ENCODE measurements at regions not wholly inside any gene's neighbourhood (a gene's known extent, or its start where the extent isn't known, plus 50 kb on each side); places are given as distances from the start of the nearest gene placed in this dataset.

DNA sequence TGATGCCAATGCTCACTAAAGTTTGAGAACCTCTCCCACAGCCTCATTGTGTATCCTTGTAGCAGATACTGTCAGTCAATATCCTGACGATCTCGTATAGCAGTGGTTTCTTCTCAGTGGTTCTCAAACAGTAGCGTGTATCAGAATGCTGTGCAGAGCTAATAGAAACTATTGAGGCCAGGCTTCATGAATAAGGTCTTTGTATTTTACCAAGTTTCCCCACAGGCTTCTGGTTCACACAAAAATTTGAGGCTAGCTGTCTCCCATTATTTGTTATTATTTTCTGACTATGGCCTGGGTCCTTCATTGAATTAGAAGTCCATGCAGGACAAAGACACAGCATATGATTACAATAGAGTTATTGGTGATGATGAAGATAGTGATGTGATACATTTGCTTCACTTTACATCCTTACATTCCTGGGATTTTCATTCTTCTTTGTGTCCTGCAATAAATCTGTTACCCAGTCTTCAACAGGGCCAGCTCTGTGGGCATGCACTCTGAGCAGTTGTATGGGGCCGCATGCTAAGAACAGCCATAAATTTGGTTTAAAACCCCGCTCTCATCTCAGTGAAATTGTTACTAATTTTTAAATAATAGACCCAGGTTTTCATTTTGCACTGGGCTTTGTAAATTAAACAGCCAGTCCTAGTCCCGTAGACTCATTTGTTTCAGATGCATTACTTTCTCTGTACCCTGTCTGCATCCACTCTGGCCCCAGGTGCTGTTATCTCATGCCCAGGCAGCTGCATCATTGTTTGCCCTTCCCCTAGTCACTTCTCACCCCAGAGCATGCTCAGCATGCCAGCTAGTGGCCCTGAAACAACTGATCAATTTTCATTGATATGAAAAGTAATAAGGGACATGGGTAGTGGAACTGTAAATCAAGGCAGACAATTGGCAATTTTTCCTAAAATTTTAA is 199.9 kb upstream of the PIK3R1 start:
- Mint-ChIP-seq H3K4me1 (no peaks in the 10 kb centered on the region), H3K27ac (no peak overlapping the region), H3K4me3 (no peak overlapping the region), H3K27me3 (no peaks in the 10 kb centered on the region), H3K36me3 (ENCODE audit: low read depth) (no peaks in the 10 kb centered on the region), H3K9me3 (no peaks in the 10 kb centered on the region)
- DNase-seq: no peak
- intact Hi-C loops (cut with micrococcal nuclease): no loop called here

DNA sequence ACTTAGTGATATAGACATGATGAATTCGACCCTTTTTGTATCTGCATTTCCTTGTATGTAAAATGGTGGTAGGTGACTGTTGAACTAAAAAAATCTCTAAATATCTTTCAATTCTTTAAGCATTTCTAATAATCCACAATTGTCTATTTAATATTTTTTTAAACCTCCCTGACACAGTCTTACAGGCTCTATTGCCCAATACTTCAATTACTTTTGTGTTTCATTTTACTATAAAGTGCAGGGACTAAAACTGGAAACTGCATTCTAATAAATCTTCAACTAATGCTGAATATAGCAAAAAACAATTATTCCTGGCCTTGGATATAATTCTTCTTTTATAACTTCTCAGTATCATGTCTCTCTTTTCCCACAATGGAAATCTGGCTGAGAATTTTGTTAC is 202.7 kb upstream of the PIK3R1 start:
- Mint-ChIP-seq H3K36me3 (ENCODE audit: low read depth) (no peaks in the 10 kb centered on the region), H3K9me3 (no peaks in the 10 kb centered on the region), H3K27ac (no peak overlapping the region), H3K4me1 (no peaks in the 10 kb centered on the region), H3K4me3 (no peak overlapping the region), H3K27me3 (no peaks in the 10 kb centered on the region)
- DNase-seq: no peak
- intact Hi-C loops (cut with micrococcal nuclease): no loop called here

DNA sequence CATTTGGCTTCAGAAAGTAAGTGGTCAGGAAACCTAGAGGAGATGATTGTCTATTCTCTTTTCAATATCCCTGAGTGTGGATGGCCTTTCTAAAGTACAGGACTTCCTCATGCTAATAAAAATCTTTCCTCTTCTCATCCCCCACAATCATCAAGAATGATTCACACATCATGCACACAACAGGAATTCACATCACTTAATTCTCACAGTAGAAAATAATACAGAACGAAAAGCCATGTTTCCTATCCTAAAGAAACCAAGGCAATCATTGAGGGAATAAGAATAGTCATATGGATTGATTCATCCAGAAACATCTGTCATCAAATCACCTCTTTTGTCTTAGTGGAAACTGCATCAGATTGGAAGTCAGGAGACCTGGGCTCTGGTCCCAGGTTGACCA is 203.1 kb upstream of the PIK3R1 start:
- intact Hi-C loops (cut with micrococcal nuclease): no loop called here
- no peak overlapping the region for H3K4me3 Mint-ChIP-seq
- no peaks in the 10 kb centered on the region for H3K36me3 Mint-ChIP-seq (ENCODE audit: low read depth)
- DNase-seq: no peak
- H3K27ac Mint-ChIP-seq: no peak overlapping the region
- no peaks in the 10 kb centered on the region for H3K27me3 Mint-ChIP-seq
- no peaks in the 10 kb centered on the region for H3K4me1 Mint-ChIP-seq
- H3K9me3 Mint-ChIP-seq: no peaks in the 10 kb centered on the region

DNA sequence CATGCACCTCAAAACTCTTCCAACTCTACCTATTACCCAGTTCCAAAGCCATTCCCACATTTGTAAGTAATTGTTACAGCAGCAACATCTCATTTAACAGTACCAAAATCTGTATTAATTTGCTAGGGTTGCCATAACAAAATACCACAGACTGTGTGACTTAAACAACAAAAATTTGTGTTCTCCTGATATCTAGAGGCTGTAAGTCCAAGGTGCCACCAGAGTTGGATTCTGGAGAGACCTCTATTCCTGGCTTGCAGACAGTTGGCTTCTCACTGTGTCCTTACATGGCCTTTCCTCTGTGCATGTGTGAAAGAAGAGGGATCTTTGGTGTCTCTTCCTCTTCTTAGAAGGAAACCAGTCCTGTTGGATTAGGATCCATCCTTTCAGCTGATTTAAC is 203.8 kb upstream of the PIK3R1 start:
- no peaks in the 10 kb centered on the region for H3K27me3 Mint-ChIP-seq
- no peak overlapping the region for H3K4me3 Mint-ChIP-seq
- no peak overlapping the region for H3K27ac Mint-ChIP-seq
- DNase-seq: no peak
- H3K4me1 Mint-ChIP-seq: no peaks in the 10 kb centered on the region
- H3K9me3 Mint-ChIP-seq: no peaks in the 10 kb centered on the region
- intact Hi-C loops (cut with micrococcal nuclease): no loop called here
- no peaks in the 10 kb centered on the region for H3K36me3 Mint-ChIP-seq (ENCODE audit: low read depth)

DNA sequence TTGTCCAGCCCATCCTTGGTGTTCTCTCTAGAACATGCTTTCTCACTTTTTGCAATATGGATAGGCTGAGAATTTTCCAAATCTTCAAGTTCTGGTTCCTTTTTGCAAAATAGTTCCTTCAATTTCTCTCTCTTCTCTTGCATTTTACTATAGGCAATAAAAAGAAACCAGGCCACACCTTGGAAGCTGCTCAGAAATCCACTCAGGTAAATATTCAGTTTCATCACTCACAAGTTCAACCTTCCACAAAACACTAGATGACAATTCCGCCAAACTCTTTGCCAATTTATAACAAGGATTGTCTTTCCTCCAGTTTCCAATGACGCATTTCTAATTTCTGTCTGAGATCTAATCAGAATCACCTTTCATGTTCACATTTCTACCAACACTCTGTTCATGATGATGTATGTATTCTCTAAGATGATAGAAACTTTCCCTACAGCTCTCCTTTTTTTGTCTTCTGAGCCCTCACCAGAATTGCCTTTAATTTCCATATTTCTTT is 204.2 kb upstream of the PIK3R1 start:
- no peaks in the 10 kb centered on the region for H3K9me3 Mint-ChIP-seq
- no peak overlapping the region for H3K4me3 Mint-ChIP-seq
- no peaks in the 10 kb centered on the region for H3K27me3 Mint-ChIP-seq

DNA sequence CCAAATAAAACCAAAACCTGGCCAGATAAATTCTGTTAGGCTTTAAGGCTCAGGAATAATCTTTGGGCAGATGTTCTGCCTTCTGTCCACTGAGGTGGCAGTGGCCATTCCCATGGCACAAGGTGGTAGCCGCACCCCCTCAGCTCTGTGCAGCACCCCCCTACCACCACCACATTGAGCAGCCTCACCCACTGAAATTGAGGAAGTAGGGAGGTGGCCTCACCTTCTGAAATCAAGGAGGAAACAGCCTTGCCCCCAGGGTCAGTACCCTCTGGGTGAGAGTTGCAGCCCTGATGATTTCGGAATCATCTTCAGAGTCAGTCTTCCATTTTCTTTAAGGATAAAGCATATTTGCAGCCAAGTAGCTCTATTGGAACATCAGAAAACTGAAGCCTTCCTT is 204.8 kb upstream of the PIK3R1 start:
- no peak overlapping the region for H3K4me3 Mint-ChIP-seq
- no peaks in the 10 kb centered on the region for H3K9me3 Mint-ChIP-seq
- DNase-seq: no peak
- intact Hi-C loops (cut with micrococcal nuclease): no loop called here
- H3K36me3 Mint-ChIP-seq (ENCODE audit: low read depth): no peaks in the 10 kb centered on the region
- H3K27me3 Mint-ChIP-seq: no peaks in the 10 kb centered on the region
- no peak overlapping the region for H3K27ac Mint-ChIP-seq
- no peaks in the 10 kb centered on the region for H3K4me1 Mint-ChIP-seq

More for the DNA sequence above, 204.2 kb upstream of the PIK3R1 start:
- intact Hi-C loops (cut with micrococcal nuclease): no loop called here
- Mint-ChIP-seq H3K4me1 (no peaks in the 10 kb centered on the region), H3K27ac (no peak overlapping the region), H3K36me3 (ENCODE audit: low read depth) (no peaks in the 10 kb centered on the region)
- no peak for DNase-seq

DNA sequence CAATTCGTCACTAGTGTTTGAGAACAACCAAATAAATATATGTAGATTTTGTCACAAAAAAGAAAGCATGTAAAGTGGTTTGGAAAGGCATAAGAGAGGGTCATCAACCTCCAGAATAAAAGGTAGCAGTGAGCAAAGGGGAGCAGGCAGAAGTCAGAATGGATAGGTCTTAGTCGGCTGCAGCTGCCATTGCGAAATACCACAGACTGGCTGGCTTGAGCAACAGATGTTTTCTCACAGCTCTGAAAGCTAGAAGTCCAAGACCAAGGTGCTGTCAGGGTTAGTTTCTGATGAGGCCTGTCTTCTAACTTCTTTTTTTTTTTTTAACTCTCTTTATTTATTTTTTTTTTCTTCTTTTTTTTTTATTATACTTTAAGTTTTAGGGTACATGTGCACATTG is 208.1 kb upstream of the PIK3R1 start:
- Mint-ChIP-seq H3K4me1 (no peaks in the 10 kb centered on the region), H3K36me3 (ENCODE audit: low read depth) (no peaks in the 10 kb centered on the region), H3K9me3 (no peaks in the 10 kb centered on the region), H3K27me3 (no peaks in the 10 kb centered on the region), H3K27ac (no peak overlapping the region), H3K4me3 (no peak overlapping the region)
- DNase-seq: no peak
- intact Hi-C loops (cut with micrococcal nuclease): no loop called here

DNA sequence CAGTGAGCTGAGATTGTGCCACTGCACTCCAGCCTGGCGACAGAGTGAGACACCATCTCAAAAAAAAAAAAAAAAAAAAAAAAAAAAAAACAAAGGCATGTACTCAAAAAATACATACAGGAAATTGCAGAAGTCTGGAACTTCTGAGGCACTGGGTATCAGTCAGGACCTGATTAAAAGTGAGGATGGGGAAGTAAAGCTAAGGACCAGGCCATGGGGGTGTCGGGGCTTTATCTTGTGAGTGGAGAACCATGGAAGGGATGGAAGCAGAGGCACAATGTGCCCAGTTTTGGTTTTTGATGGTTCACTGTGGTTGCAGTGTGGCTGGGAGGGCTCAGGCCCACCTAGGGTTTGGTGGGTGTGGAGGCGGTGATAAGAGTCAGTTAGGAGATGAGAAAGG is 212.7 kb upstream of the PIK3R1 start:
- H3K27ac Mint-ChIP-seq: no peak overlapping the region
- no peaks in the 10 kb centered on the region for H3K27me3 Mint-ChIP-seq
- H3K4me1 Mint-ChIP-seq: no peaks in the 10 kb centered on the region
- no peak for DNase-seq
- H3K36me3 Mint-ChIP-seq (ENCODE audit: low read depth): no peaks in the 10 kb centered on the region
- H3K4me3 Mint-ChIP-seq: no peak overlapping the region
- intact Hi-C loops (cut with micrococcal nuclease): no loop called here
- no peaks in the 10 kb centered on the region for H3K9me3 Mint-ChIP-seq

DNA sequence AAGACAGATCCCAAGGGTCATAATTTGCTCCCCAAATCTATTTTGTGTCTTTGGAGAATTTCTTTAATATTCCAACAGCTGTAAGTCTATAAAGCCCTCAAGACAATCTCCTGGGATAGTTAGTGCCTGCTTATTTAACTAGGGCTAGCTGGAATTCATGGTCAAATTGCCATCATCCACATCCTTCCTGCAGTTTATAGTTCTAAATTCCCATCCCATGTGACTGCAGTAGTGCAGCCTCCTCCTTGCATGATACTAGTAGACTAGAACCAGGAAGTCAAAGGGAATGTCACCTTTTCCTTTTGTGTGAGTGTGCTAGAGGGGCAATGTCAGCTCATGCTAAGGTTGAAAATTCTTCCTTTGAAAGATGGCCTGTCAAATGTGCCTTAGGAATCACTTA is 214.8 kb upstream of the PIK3R1 start:
- H3K4me1 Mint-ChIP-seq: no peaks in the 10 kb centered on the region
- H3K27me3 Mint-ChIP-seq: no peaks in the 10 kb centered on the region
- no peak overlapping the region for H3K27ac Mint-ChIP-seq
- no peak for DNase-seq
- no peaks in the 10 kb centered on the region for H3K9me3 Mint-ChIP-seq
- H3K36me3 Mint-ChIP-seq (ENCODE audit: low read depth): no peaks in the 10 kb centered on the region
- intact Hi-C loops (cut with micrococcal nuclease): no loop called here
- H3K4me3 Mint-ChIP-seq: no peak overlapping the region

DNA sequence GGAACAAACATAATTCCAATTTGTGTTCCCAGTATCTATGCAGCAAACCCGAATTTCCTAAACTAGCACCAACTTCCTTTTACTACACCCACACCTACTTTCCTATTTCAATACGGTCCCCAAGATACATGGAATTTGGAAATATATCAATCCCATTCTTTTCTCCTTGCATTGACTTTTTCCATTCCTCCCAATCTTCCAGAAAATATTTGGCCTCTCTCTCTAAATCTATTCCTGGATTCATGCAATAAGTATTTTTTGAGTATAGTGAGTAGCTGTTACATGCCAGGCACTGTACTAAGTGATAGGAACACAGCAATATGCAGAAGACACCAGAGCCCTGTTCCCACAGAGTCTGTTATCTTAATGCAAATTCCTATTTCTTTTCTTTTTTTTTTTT is 216.2 kb upstream of the PIK3R1 start:
- H3K27ac Mint-ChIP-seq: no peak overlapping the region
- no peak overlapping the region for H3K4me3 Mint-ChIP-seq
- no peaks in the 10 kb centered on the region for H3K36me3 Mint-ChIP-seq (ENCODE audit: low read depth)
- no peaks in the 10 kb centered on the region for H3K4me1 Mint-ChIP-seq
- intact Hi-C loops (cut with micrococcal nuclease): no loop called here
- H3K27me3 Mint-ChIP-seq: no peaks in the 10 kb centered on the region
- no peaks in the 10 kb centered on the region for H3K9me3 Mint-ChIP-seq
- DNase-seq: no peak

DNA sequence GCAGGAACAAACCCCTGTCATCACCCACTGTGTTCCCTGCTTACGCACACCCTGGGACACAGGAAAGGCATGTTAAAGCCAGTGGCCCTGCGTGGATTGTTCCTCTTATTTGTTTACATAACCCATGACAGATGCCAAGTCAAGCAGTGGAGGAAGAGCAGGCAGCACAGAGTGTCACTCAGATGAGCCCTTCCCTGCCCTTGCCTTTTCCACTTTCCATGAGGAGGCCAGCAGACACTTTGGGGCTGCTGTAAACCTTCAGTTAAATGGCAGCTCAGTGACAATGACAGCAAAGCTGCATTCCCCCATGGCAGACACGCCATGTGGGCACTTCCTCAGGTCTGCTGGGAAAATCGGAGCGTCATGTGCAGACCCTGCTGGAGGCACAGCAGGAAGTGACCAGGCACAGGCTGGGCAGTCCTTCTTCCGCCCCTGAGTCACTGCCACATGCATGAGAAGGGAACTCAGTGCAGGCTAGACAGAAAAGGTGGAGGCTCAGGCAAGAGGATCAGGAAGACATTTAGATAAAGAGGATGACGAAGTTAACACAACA is 216.8 kb upstream of the PIK3R1 start:
- intact Hi-C loops (cut with micrococcal nuclease): no loop called here
- no peaks in the 10 kb centered on the region for H3K9me3 Mint-ChIP-seq
- no peaks in the 10 kb centered on the region for H3K36me3 Mint-ChIP-seq (ENCODE audit: low read depth)
- DNase-seq: no peak
- peaks cover 3% of the 10 kb centered on the region for H3K27me3 Mint-ChIP-seq
- H3K4me3 Mint-ChIP-seq: no peak overlapping the region
- H3K4me1 Mint-ChIP-seq: no peaks in the 10 kb centered on the region
- H3K27ac Mint-ChIP-seq: no peak overlapping the region

DNA sequence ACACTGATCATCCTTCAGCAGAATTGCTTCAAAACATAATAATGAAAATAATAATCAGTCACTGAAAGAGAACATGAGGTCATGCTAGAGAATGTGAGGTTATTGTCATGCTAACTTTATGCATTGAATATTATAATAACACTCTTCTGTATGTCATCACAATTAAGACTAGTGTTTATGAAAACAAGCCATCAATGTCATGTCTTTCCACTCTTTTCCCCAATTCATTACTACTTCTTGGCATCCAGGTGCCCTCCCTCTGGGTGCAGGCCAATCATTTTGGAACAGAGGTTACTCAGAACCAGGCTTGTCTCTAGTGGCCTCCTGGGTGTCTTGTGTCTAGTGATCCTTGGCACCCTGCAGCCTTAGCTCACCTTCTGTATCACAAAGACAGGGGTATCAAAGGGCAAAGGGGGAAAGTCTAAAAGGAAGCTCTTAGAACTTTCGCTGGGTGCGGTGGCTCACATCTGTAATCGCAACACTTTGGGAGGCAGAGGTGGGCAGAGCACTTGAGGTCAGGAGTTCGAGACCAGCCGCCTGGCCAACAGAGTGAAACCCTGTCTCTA is 217.6 kb upstream of the PIK3R1 start:
- intact Hi-C loops (cut with micrococcal nuclease): no loop called here
- no peaks in the 10 kb centered on the region for H3K4me1 Mint-ChIP-seq

DNA sequence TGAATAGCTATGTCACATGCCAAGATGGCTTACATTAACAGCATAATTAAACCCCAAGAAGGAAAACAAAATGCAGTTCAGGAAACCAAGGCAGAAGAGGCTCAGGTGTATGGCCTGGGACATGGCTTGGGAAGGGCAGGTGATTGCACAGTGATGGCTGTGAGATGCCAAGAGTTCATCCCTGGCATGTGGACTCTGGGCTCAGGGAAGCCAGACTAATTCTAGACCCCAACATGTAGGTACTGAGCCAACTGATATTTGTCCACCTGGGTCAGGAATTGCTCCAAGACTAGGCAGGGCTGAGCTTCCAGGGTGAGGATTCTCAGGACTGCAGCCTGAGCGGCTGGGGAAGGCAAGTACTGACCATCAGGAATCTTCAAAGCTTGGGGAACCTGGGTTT is 218.4 kb upstream of the PIK3R1 start:
- Mint-ChIP-seq H3K36me3 (ENCODE audit: low read depth) (no peaks in the 10 kb centered on the region), H3K27ac (no peak overlapping the region), H3K4me3 (no peak overlapping the region), H3K4me1 (no peaks in the 10 kb centered on the region), H3K9me3 (no peaks in the 10 kb centered on the region), H3K27me3 (peaks cover 4% of the 10 kb centered on the region)
- DNase-seq: no peak
- intact Hi-C loops (cut with micrococcal nuclease): no loop called here

More for the DNA sequence above, 217.6 kb upstream of the PIK3R1 start:
- no peak for DNase-seq
- Mint-ChIP-seq H3K36me3 (ENCODE audit: low read depth) (no peaks in the 10 kb centered on the region), H3K27ac (no peak overlapping the region), H3K9me3 (no peaks in the 10 kb centered on the region), H3K27me3 (peaks cover 4% of the 10 kb centered on the region), H3K4me3 (no peak overlapping the region)

DNA sequence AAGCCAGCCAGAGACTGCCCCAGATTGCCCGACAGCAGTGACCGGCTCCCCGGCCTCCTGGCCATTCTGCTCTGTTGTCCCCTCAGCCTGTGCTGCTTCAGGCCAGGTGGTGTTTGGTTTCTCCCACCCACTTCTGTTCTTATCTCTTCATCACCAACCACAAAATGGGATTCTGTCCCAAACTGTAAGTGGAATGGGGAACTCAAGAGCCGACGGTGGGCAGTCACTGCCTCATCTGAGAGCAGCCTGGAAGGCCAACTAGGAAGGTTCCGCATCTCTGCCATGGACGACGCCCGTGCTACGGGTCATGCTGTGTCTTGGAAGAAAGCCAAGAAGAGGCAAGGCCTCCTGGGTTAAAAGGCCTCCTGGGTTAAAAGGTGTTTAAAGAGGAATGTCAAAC is 219.0 kb upstream of the PIK3R1 start:
- Mint-ChIP-seq H3K9me3 (no peaks in the 10 kb centered on the region), H3K27me3 (peaks cover 4% of the 10 kb centered on the region), H3K27ac (no peak overlapping the region), H3K36me3 (ENCODE audit: low read depth) (no peaks in the 10 kb centered on the region), H3K4me1 (no peaks in the 10 kb centered on the region), H3K4me3 (no peak overlapping the region)
- intact Hi-C loops (cut with micrococcal nuclease): no loop called here
- no peak for DNase-seq
